CD4-positive, CD25-positive, alpha-beta regulatory T cell (primary cell): ENCODE measurements at regions not wholly inside any gene's neighbourhood (a gene's known extent, or its start where the extent isn't known, plus 50 kb on each side); places are given as distances from the start of the nearest gene placed in this dataset.

Experiments used
- ATAC-seq, 2 donors: fragments of 150-1000 bp; cut with Tn5 transposase; one replicate each; pipeline ENCODE4 v1.10.0; 2021; ENCODE audit warnings: low read depth in 2 of 2, moderate number of reproducible peaks in 2 of 2, moderate library complexity in 1 of 2
- DNase-seq, 3 donors: peaks; one replicate each; pipeline versions ENCODE4 v3.0.0 to v3.0.0-alpha.2; 2012 to 2022; ENCODE audit warnings: mixed read lengths in 1 of 3
- H3K27ac ChIP-seq: one replicate; pipeline ENCODE4 v1.7.0; 2013; ENCODE audit warnings: mild to moderate bottlenecking, low read length; ENCODE audit not compliant: insufficient read depth, poor library complexity, severe bottlenecking
- H3K27me3 ChIP-seq: one replicate; pipeline ENCODE4 v1.7.0; 2013; ENCODE audit warnings: low read length; ENCODE audit not compliant: control insufficient read depth, insufficient read depth
- H3K36me3 ChIP-seq: one replicate; pipeline ENCODE4 v1.7.0; 2013; ENCODE audit warnings: mild to moderate bottlenecking, low read length, moderate library complexity; ENCODE audit not compliant: control insufficient read depth, insufficient read depth
- H3K4me1 ChIP-seq: 2 replicates; pipeline ENCODE4 v1.7.0; 2013; ENCODE audit warnings: mild to moderate bottlenecking, low read length; ENCODE audit not compliant: insufficient read depth, control insufficient read depth, poor library complexity, severe bottlenecking
- H3K4me3 ChIP-seq: one replicate; pipeline ENCODE4 v1.7.0; 2013; ENCODE audit warnings: low read depth, mild to moderate bottlenecking, low read length, moderate library complexity
- H3K9me3 ChIP-seq, 2 experiments: 1 replicate in 1 of 2; 2 replicates in 1 of 2; pipeline ENCODE4 v1.7.0; 2013; ENCODE audit warnings: low read length in 2 of 2, mild to moderate bottlenecking in 1 of 2, moderate library complexity in 1 of 2; ENCODE audit not compliant: control insufficient read depth in 2 of 2
- H3K27ac Mint-ChIP-seq, 3 donors: one replicate each; pipeline ENCODE4 v1.8.0; 2020 to 2022; ENCODE audit warnings: mild to moderate bottlenecking in 3 of 3, mixed read lengths in 3 of 3, moderate library complexity in 2 of 3
- H3K27me3 Mint-ChIP-seq: one replicate; pipeline ENCODE4 v1.8.0; 2022; ENCODE audit warnings: mild to moderate bottlenecking, mixed read lengths
- H3K36me3 Mint-ChIP-seq: one replicate; pipeline ENCODE4 v1.8.0; 2020; ENCODE audit warnings: mixed read lengths
- H3K4me1 Mint-ChIP-seq, 4 donors: one replicate each; pipeline ENCODE4 v1.8.0; 2020 to 2022; ENCODE audit warnings: mixed read lengths in 4 of 4, mild to moderate bottlenecking in 1 of 4
- H3K4me3 Mint-ChIP-seq, 4 donors: one replicate each; pipeline ENCODE4 v1.8.0; 2020 to 2022; ENCODE audit warnings: mild to moderate bottlenecking in 4 of 4, mixed read lengths in 4 of 4, moderate library complexity in 3 of 4
- H3K9me3 Mint-ChIP-seq, 7 donors: one replicate each; pipeline ENCODE4 v1.8.0; 2020 to 2022; ENCODE audit warnings: mixed read lengths in 7 of 7, mild to moderate bottlenecking in 3 of 7, moderate library complexity in 2 of 7

DNA sequence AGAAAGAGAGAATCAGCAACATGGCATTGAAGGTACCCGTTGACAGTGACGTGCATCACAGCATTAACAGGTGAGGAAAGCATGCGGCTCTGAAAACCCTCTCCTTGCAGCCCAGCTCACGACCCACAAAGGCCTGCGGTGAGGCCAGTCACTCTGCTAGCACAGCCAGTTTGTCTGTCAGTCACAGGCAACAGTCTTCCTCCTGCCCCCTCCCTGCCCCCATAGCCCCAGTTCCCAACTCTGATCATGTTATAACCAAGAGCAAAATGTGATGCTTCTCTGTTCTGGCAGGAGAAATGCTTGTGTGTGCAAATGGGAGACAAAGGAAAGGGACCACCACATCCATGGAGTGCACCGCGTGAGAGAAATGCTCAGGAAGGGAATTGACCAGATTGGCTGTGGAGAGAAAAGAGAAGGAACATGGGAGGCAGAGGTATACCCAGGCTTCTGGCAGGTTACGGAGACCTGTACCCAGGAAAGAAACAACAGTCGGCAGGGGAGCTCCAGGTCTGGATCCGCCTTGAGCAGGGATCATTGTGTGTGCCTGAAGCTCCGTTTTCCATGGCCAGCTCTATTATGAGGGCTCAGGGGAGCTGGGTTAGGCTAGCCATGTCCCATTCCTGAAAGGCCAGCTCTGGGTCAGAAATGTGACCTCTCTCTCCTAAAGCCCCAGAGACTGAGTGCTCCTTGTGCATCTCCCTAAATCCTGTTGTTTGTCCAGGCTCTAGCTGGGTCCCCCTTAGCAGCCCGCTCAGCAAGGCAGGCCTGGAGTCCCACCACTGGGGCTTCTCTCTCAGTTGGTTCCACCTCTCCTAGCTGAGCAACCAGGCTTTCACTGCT lies 139.7 kb upstream of the MAMLD1 start:
- Mint-ChIP-seq H3K27me3 (no peaks in the 10 kb centered on the region), H3K36me3 (no peaks in the 10 kb centered on the region), H3K4me1 (no peaks in the 10 kb centered on the region), H3K9me3 (no peaks in the 10 kb centered on the region), H3K27ac (no peak overlapping the region), H3K4me3 (no peak overlapping the region)
- Histone ChIP-seq H3K9me3 (no peaks in the 10 kb centered on the region), H3K27me3 (no peaks in the 10 kb centered on the region), H3K27ac (no peak overlapping the region), H3K4me1 (no peaks in the 10 kb centered on the region), H3K4me3 (no peak overlapping the region), H3K36me3 (no peaks in the 10 kb centered on the region)
- ATAC-seq (no peak), DNase-seq (no peak)

DNA sequence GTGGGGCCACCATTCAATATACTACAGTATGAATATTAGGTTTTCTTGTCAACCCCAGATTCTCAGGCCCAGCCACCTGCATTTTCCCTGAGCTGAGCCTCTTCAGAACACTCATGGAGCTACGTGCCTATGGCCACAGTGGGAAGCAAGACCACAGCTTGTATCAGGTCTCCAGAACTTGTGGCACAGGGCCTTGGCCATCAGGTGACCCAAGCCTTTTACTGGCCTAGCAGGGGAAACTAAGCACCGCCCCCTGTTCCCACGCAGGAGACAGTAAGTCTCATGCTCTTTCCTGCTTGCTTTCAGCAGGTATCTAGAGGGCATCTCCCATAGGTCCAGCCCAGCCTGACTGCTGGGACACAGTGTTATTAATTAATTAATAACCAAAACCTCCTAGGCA lies 138.4 kb upstream of the MAMLD1 start:
- Histone ChIP-seq H3K36me3 (no peaks in the 10 kb centered on the region), H3K27me3 (no peaks in the 10 kb centered on the region), H3K9me3 (no peaks in the 10 kb centered on the region), H3K27ac (no peak overlapping the region), H3K4me1 (no peaks in the 10 kb centered on the region), H3K4me3 (no peak overlapping the region)
- no peaks in the 10 kb centered on the region for H3K4me1 Mint-ChIP-seq
- H3K4me3 Mint-ChIP-seq, result no peak overlapping the region
- ATAC-seq, result no peak
- no peaks in the 10 kb centered on the region for H3K27me3 Mint-ChIP-seq
- DNase-seq, result no peak
- H3K36me3 Mint-ChIP-seq, result no peaks in the 10 kb centered on the region
- no peaks in the 10 kb centered on the region for H3K9me3 Mint-ChIP-seq
- no peak overlapping the region for H3K27ac Mint-ChIP-seq

DNA sequence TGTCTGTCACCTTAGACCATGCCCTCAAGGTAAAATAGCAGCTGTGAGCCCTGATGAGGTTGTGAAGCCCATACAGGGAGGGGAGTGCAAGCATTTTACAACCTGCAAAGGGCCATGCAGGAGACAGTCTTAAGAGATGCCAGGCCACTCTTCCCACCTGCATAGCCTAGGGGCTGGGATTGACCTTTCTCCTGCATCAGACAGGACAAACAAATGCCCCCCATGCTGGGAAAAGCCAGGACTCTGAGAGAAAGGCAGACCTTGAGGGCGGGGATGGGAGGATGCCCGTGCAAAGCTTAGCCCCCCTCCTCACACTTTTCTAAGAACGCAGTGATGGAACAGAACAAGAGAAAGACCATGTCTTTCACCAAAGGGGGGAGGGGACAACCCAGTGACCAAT lies 137.9 kb upstream of the MAMLD1 start:
- Histone ChIP-seq H3K4me3 (no peak overlapping the region), H3K9me3 (no peaks in the 10 kb centered on the region), H3K36me3 (no peaks in the 10 kb centered on the region), H3K4me1 (no peaks in the 10 kb centered on the region), H3K27ac (no peak overlapping the region), H3K27me3 (no peaks in the 10 kb centered on the region)
- Mint-ChIP-seq H3K27me3 (no peaks in the 10 kb centered on the region), H3K27ac (no peak overlapping the region), H3K4me3 (peak overlapping the region in 1 of 4 donors; percentile 43), H3K36me3 (no peaks in the 10 kb centered on the region), H3K4me1 (no peaks in the 10 kb centered on the region), H3K9me3 (no peaks in the 10 kb centered on the region)
- no peak for ATAC-seq
- DNase-seq, result no peak

DNA sequence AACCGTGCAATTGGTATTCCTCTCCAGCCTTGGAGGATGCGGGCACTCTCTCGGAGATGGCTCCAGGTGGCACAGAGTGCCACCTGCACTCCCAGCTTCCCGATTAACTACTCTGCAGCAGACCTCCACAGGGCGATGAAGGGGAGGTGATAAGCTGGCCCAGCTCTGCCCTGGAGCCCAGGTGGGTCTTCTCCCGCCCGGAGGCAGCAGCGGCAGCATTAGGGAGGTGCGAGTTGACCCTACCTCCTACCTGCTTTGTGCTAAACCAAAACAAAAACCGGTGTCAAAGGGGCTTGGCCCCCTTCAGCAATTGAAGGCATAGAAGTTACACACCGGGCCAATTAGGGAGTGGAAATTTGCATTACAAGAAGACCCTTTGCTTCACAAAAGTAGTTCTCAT lies 137.4 kb upstream of the MAMLD1 start:
- no peaks in the 10 kb centered on the region for H3K27me3 ChIP-seq
- no peaks in the 10 kb centered on the region for H3K4me1 ChIP-seq
- Mint-ChIP-seq H3K27me3 (no peaks in the 10 kb centered on the region), H3K36me3 (no peaks in the 10 kb centered on the region), H3K9me3 (no peaks in the 10 kb centered on the region), H3K4me1 (no peaks in the 10 kb centered on the region), H3K27ac (no peak overlapping the region), H3K4me3 (no peak overlapping the region)
- ATAC-seq (no peak), DNase-seq (no peak)
- H3K27ac ChIP-seq, result no peak overlapping the region
- no peaks in the 10 kb centered on the region for H3K36me3 ChIP-seq
- no peaks in the 10 kb centered on the region for H3K9me3 ChIP-seq
- no peak overlapping the region for H3K4me3 ChIP-seq

DNA sequence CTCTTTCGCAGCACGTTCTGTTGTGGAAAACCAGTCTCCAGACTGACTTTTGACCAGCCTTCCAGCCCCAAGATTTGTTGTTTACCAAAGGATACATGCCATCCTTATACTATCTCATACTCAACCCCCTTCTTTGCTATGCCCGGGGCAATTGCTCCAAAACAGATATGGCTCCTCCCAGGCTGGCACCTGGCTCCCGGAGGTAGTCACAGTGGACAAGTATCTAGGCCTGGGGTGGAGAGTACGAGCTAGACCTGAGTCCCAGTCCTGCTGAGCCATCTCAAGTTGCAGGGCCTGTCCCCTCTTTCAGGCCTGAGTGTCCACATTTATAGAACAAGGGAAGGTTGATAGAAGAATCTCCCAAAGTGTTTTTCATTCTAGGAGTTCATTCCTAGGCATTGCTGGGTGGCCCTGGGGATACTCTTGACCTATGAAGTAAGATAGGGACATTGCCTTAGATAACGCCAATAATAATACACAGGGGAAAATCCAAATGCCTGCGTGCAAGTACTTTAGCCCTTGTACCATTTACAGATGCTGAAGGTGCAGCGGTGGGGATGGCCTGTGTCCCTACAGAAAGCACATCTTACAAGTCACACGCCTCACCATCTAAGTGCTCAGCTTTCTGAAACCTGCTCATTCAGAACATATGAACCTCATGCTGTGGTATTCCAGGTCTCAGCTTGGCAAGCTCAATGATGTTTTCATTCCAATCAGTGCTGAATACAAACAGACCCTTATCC lies 136.7 kb upstream of the MAMLD1 start:
- no peaks in the 10 kb centered on the region for H3K36me3 ChIP-seq
- ATAC-seq (no peak), DNase-seq (no peak)
- H3K27me3 ChIP-seq, result no peaks in the 10 kb centered on the region
- no peaks in the 10 kb centered on the region for H3K4me1 ChIP-seq
- H3K4me3 ChIP-seq, result no peak overlapping the region
- H3K9me3 ChIP-seq, result no peaks in the 10 kb centered on the region
- no peak overlapping the region for H3K27ac Mint-ChIP-seq
- H3K27ac ChIP-seq, result no peak overlapping the region
- no peaks in the 10 kb centered on the region for H3K27me3 Mint-ChIP-seq
- H3K4me3 Mint-ChIP-seq, result no peak overlapping the region
- no peaks in the 10 kb centered on the region for H3K4me1 Mint-ChIP-seq
- no peaks in the 10 kb centered on the region for H3K36me3 Mint-ChIP-seq
- no peaks in the 10 kb centered on the region for H3K9me3 Mint-ChIP-seq

DNA sequence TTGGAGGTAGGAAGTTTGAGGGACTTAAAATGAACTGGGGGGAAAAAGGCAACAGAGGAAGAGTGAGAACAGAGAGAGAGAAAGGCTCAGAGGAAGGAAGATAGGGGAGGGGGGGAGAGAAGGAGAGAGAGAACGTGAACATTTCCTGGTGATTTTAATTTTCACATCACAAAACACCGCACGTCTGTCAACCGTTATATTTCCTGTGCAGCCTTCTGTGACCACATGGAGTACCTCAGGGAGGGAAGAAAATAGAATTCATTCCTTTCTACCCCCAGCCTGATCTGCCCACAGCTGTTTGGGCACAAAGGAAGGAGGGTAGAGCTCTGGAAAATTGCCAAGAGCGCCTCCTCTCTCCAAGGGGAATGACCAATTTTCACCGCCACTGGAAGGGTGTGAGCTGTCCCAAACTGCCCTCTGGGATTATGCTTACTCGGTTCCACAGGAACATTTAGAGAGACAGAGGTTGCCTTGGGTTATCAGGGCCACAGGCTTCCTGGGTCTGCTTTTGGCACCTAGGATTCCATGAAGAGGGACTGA lies 135.7 kb upstream of the MAMLD1 start:
- DNase-seq, result no peak
- H3K4me3 ChIP-seq, result no peak overlapping the region
- no peaks in the 10 kb centered on the region for H3K36me3 Mint-ChIP-seq

DNA sequence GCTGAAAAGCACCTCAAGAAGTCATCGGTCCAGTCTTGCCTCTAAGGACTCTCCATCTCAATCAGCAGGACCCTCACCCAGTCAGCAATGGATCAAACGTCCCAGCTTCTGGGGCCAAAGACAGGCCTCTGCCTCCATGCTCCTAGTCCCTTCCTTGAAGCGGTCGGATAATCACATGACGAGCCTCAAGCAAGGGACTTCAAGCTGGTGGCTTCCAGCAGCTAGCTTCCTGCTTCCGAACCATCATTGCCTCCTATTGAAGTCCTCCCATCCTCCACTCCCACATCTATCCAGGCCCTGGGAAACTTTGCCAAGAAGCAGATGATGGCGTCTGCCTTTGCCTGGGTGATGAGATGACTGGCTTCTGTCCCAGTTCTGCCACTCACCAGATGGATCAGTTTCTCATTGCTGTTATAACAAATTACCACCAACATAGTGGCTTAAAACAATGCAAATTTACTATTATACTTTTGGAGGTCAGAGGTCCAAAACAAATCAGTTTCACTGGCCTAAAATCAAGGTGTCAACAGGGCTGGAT lies 135.2 kb upstream of the MAMLD1 start:
- Mint-ChIP-seq H3K4me1 (no peaks in the 10 kb centered on the region), H3K4me3 (no peak overlapping the region), H3K27ac (no peak overlapping the region), H3K27me3 (no peaks in the 10 kb centered on the region), H3K9me3 (no peaks in the 10 kb centered on the region), H3K36me3 (no peaks in the 10 kb centered on the region)
- Histone ChIP-seq H3K4me1 (no peaks in the 10 kb centered on the region), H3K27ac (no peak overlapping the region), H3K4me3 (no peak overlapping the region), H3K36me3 (no peaks in the 10 kb centered on the region), H3K27me3 (peaks cover 3% of the 10 kb centered on the region), H3K9me3 (no peaks in the 10 kb centered on the region)
- DNase-seq, result no peak
- ATAC-seq, result no peak

More for the DNA sequence above, 135.7 kb upstream of the MAMLD1 start:
- H3K4me1 ChIP-seq, result no peaks in the 10 kb centered on the region
- Mint-ChIP-seq H3K4me1 (no peaks in the 10 kb centered on the region), H3K27ac (no peak overlapping the region), H3K4me3 (no peak overlapping the region), H3K9me3 (no peaks in the 10 kb centered on the region), H3K27me3 (no peaks in the 10 kb centered on the region)
- H3K36me3 ChIP-seq, result no peaks in the 10 kb centered on the region
- no peaks in the 10 kb centered on the region for H3K9me3 ChIP-seq
- no peaks in the 10 kb centered on the region for H3K27me3 ChIP-seq
- no peak overlapping the region for H3K27ac ChIP-seq
- no peak for ATAC-seq
